ENCODE measurements at regions not wholly inside any gene's neighbourhood (a gene's known extent, or its start where the extent isn't known, plus 50 kb on each side); places are given as distances from the start of the nearest gene placed in this dataset.
"Not testable (repeated sequence)": the region's sequence is repeated elsewhere in the genome, so short reads cannot be mapped to it uniquely, and the experiment has no call there.

DNA sequence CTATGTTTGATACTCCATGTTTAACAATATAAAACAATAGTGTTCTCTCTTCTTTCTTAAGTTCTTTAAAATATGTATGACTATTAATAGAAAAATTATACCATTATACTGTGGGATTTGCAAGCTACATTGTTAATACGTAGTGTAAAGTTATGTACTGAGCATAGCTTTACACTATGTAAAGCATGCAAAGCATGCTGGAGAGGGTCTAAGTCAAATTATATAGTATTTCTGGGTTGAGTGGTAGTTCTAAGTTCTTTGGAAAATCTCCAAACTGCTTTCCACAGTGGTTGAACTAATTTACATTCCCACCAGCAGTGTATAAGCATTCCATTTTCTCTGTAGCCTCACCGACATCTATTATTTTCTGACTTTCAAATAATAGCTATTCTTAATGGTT, 253.0 kb downstream of the RAP2B start:
- ATAC-seq: no peak
- DNase-seq (ENCODE audit: low spot score): no peak
- intact Hi-C loops (cut with DNase I): no loop called here

GRCh38 chr3:153422314-153422713, 260.3 kb downstream of the RAP2B start:
- intact Hi-C loops (cut with DNase I): no loop called here
- no peak for ATAC-seq
- no peak for DNase-seq (ENCODE audit: low spot score)

- intact Hi-C loops (cut with DNase I); DNase-seq (ENCODE audit: low spot score); ATAC-seq: not testable (repeated sequence)
Observed at GRCh38 chr3:153423820-153424219, 261.8 kb downstream of the RAP2B start.

- no peak for ATAC-seq
Observed at GRCh38 chr3:153426344-153426743, 264.3 kb downstream of the RAP2B start.

DNA sequence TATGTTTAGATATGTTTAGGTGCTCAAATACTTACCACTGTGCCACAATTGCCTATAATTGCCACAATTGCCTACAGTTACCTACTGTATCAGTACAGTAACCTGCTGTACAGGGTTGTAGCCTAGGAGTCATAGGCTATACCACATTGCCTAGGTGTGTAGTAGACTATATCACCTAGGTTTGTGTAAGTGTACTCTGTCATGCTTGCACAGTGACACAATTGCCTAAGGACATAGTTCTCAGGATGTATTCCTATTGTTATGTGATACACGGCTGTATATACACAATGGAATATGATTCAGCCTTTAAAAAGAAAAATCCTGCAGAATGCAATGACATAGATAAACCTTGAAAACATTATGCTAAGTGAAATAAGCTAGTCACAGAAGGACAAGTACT, 264.8 kb downstream of the RAP2B start:
- no peak for DNase-seq (ENCODE audit: low spot score)
- intact Hi-C loops (cut with DNase I): no loop called here
- ATAC-seq: no peak

More at GRCh38 chr3:153426344-153426743, 264.3 kb downstream of the RAP2B start:
- intact Hi-C loops (cut with DNase I): no loop called here
- DNase-seq (ENCODE audit: low spot score): no peak

- no peak for ATAC-seq
- intact Hi-C loops (cut with DNase I): no loop called here
- no peak for DNase-seq (ENCODE audit: low spot score)
Observed at GRCh38 chr3:153429821-153430220, 267.8 kb downstream of the RAP2B start.

DNA sequence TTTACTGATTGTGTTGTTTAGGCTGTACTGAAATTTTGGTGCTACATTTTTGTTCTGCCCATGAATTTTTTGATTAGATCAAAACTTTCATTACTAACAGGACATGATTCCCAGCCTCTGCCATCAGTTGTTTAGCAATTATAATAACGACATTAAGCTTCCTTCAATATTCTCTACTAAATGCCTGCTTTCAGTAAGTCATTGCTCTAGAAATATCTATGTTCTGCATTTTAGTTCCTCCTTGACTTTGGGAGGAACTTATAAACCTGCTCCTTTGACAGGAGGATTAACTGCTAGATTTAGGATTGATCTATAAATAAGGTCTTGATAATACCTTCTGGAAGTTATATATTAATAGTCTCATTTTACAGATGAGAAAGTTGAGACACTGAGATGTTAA, 269.1 kb downstream of the RAP2B start:
- no peak for ATAC-seq
- intact Hi-C loops (cut with DNase I): no loop called here
- no peak for DNase-seq (ENCODE audit: low spot score)

DNA sequence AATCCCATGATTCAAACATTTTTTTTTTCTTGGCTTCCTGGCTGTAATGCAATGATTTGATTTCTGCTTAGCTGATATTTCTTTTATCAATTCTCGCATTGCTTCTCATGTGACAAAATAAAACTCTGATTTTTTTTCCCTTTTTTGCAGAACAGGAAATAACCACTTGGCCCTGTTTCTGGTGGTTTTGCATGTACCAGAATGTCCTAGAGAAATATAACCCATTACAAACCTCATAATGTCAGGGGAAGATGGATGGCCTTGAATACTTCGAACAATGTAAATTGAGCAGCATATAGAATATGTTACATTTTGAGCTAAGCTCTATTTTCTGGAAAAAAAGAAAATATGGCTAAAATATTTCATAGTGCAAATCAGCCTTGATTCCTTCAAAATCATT, 275.6 kb downstream of the RAP2B start:
- intact Hi-C loops (cut with DNase I): no loop called here
- no peak for ATAC-seq
- no peak for DNase-seq (ENCODE audit: low spot score)

- intact Hi-C loops (cut with DNase I): no loop called here
Observed at GRCh38 chr3:153438271-153438670, 276.2 kb downstream of the RAP2B start.

DNA sequence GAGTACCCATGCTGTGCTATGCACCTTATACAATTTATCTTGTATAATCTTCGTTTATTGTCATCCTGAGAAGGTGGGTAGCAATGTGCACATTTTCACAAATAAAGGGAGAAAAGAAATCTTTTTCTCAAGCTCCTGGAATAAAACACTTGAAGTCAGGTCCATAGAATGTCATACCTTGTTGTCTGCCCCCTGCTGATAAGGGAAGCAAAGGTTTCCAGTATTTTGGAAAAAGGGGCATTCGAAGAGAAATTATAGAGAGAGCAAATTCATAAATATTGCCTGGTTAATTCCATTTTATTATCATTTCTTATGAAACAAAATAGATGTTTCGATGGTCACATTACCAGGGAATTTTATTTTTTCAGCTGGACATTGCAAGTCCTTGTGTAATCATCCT, 277.8 kb downstream of the RAP2B start:
- intact Hi-C loops (cut with DNase I): no loop called here

More at GRCh38 chr3:153438271-153438670, 276.2 kb downstream of the RAP2B start:
- no peak for ATAC-seq
- DNase-seq (ENCODE audit: low spot score): no peak

GRCh38 chr3:153440311-153440710, 278.3 kb downstream of the RAP2B start:
- DNase-seq (ENCODE audit: low spot score) (no peak), ATAC-seq (no peak)
- intact Hi-C loops (cut with DNase I): no loop called here

More for the DNA sequence above, 277.8 kb downstream of the RAP2B start:
- DNase-seq (ENCODE audit: low spot score) (no peak), ATAC-seq (no peak)

GRCh38 chr3:153442386-153442785, 280.4 kb downstream of the RAP2B start:
- DNase-seq (ENCODE audit: low spot score) (no peak), ATAC-seq (no peak)
- intact Hi-C loops (cut with DNase I): no loop called here

- no peak for ATAC-seq
- intact Hi-C loops (cut with DNase I): no loop called here
- DNase-seq (ENCODE audit: low spot score): no peak
Observed at GRCh38 chr3:153442799-153443487, 280.9 kb downstream of the RAP2B start.

GRCh38 chr3:153443961-153444360, 281.9 kb downstream of the RAP2B start:
- ATAC-seq (no peak), DNase-seq (ENCODE audit: low spot score) (no peak)
- intact Hi-C loops (cut with DNase I): no loop called here

DNA sequence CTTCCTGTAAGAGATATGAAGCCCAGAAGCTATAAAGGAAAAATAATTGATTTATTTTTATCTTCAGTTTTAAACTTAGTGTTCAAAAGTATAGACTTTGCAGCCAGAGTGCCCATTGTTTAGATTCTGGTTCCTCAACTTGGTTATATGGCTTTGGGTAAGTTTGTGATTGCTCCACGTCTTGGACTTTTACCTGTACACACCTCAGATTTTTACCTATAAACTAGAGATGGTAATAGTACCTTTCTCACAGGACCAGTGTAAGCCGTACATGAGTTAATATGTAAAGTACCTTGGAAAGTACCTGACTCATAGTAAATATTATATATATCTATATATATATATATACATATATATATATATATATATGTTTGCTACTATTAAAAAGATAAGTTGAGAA, 283.8 kb downstream of the RAP2B start:
- intact Hi-C loops (cut with DNase I): no loop called here
- no peak for ATAC-seq

DNA sequence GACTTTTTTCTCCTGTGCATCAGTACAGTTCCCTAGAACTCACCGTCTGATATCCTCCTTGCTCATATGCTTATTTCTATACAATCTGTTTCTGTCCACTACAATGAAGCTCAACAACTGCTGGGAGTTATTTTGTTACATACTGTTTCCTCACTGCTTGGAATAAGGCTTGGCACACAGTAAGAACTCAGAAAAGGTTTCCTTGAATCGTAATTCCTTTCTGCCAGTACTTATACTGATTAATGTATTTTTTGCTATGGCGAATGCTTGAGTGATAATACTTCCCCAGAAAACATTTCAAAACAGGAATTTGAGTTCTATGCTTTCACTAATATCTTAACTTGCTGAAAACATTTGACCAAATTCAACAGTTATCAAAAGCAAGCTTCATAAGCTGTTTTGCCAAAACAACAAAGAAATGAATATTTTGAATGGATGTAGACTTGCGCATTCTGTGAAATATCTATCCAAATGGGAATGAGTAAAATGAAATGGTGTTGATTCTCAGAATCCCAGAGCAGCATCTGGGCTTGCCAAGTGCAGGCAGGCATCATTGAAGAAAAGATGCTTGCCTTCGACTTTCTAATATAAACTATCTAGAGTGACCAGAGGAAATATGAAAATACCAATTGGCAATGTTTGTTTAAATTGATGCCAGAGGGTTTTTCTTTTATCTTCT, 286.3 kb downstream of the RAP2B start:
- DNase-seq (ENCODE audit: low spot score) (no peak), ATAC-seq (no peak)
- intact Hi-C loops (cut with DNase I): no loop called here

More for the DNA sequence above, 283.8 kb downstream of the RAP2B start:
- no peak for DNase-seq (ENCODE audit: low spot score)

DNA sequence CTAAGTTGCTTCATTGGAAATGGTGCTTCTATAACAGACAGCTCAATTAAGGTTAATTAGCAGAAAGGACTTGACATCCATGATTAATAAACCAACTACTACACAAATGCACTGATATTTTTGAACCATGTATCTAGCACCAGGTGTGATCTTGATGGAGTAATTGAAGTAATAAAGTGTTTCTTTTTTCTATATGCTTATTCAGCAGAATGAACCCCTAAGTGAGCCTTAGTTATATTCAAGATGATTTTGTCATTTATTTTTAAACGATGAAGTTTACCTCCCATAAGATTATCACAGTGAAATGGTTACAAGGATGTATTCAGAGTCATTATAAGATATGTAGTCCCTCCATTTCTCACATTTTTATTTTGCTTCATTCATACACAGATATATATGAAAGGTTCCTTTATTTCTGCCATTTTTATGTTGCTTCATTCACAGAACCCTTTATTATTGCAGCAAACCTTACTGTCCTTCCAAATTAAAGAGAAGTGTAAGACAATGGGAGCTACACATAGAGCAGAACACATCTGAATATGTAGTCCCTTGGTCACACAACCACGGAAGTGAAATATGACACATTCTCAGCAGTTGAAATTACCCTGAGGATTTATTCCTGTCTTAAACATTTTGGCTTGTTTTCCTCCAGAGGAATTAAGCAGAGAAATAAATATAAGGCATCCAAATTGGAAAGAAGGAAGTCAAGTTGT, 295.0 kb downstream of the RAP2B start:
- intact Hi-C loops (cut with DNase I): no loop called here
- ATAC-seq: no peak
- DNase-seq (ENCODE audit: low spot score): no peak

DNA sequence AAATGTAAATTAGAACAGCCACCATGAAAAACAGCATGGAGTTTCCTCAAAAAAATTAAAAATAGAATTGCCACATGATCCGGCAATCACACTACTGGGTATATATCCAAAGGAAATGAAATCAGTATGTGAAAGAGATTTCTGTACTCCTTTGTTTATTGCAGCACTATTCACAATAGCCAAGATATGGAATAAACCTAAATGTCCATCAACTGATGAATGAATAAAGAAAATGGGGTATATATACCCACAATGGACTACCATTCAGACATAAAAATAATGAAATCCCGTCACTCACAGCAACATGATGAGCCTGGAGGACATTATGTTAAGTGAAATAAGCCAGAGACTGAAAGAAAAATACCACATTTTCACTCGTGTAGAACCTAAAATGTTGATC, 296.9 kb downstream of the RAP2B start:
- no peak for DNase-seq (ENCODE audit: low spot score)
- intact Hi-C loops (cut with DNase I): no loop called here
- ATAC-seq: no peak

GRCh38 chr3:153462545-153462944, 300.5 kb downstream of the RAP2B start:
- no peak for ATAC-seq

DNA sequence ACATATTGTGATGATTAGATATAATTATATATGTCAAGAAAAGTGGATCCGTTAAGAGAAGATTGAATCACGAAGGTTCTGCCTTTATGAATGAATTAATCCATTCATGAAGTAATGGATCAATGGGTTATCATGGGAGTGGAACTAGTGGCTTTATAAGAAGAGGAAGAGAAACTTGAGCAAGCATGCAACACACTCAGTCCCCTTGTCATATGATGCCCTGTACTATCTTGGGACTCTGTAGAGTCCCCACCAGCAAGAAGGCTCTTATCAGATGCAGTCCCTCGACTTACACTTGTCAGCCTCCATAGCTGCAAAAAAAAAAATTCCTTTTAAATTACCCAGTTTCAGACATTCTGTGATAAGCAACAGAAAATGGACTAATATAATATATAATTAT, 301.9 kb downstream of the RAP2B start:
- intact Hi-C loops (cut with DNase I): no loop called here
- ATAC-seq: no peak

More at GRCh38 chr3:153462545-153462944, 300.5 kb downstream of the RAP2B start:
- DNase-seq (ENCODE audit: low spot score): no peak
- intact Hi-C loops (cut with DNase I): no loop called here

More for the DNA sequence above, 301.9 kb downstream of the RAP2B start:
- no peak for DNase-seq (ENCODE audit: low spot score)
